Stomach (tissue), 4 donors: ENCODE measurements at regions not wholly inside any gene's neighbourhood (a gene's known extent, or its start where the extent isn't known, plus 50 kb on each side); places are given as distances from the start of the nearest gene placed in this dataset.

ENCODE experiments used
- CTCF ChIP-seq, 7 experiments: fragments of 450-650 bp in 4 of 7; fragments of 200-600 bp in 3 of 7; sonication (generic) in 3 of 7; IDR thresholded peaks; one replicate each; pipeline ENCODE4 v1.5.1; 2016 to 2019; ENCODE audit warnings: antibody characterized with exemption in 7 of 7, control low read depth in 2 of 7, mild to moderate bottlenecking in 1 of 7
- POLR2AphosphoS5 ChIP-seq, 3 donors: sonication (generic); formaldehyde crosslinking; IDR thresholded peaks; one replicate each; pipeline ENCODE4 v1.6.1; 2016; ENCODE audit warnings: antibody characterized with exemption in 3 of 3

GRCh38 chr1:14443164-14443787 is 155.2 kb upstream of the KAZN start:
- TF ChIP-seq CTCF (IDR thresholded peaks at IDR 0.05) (no peak), POLR2AphosphoS5 (IDR thresholded peaks at IDR 0.05) (no peak)
